Glutamatergic neuron (in vitro differentiated cells): ENCODE measurements at regions not wholly inside any gene's neighbourhood (a gene's known extent, or its start where the extent isn't known, plus 50 kb on each side); places are given as distances from the start of the nearest gene placed in this dataset.
"Not testable (repeated sequence)": the region's sequence is repeated elsewhere in the genome, so short reads cannot be mapped to it uniquely, and the experiment has no call there.

ENCODE experiments used
- DNase-seq: peaks from one replicate; pipeline ENCODE4 v3.0.0; 2022
- H3K27ac Mint-ChIP-seq: one replicate; pipeline ENCODE4 v1.8.0; 2020; ENCODE audit warnings: mild to moderate bottlenecking, mixed read lengths, inconsistent platforms; ENCODE audit not compliant: unreplicated experiment
- H3K27me3 Mint-ChIP-seq: one replicate; pipeline ENCODE4 v1.8.0; 2020; ENCODE audit warnings: mild to moderate bottlenecking, moderate library complexity, mixed read lengths, inconsistent platforms; ENCODE audit not compliant: unreplicated experiment
- H3K36me3 Mint-ChIP-seq: one replicate; pipeline ENCODE4 v1.8.0; 2020; ENCODE audit warnings: mild to moderate bottlenecking, mixed read lengths, inconsistent platforms; ENCODE audit not compliant: unreplicated experiment
- H3K4me1 Mint-ChIP-seq: one replicate; pipeline ENCODE4 v1.8.0; 2020; ENCODE audit warnings: mild to moderate bottlenecking, low read depth, mixed read lengths, inconsistent platforms; ENCODE audit not compliant: unreplicated experiment
- H3K4me3 Mint-ChIP-seq: one replicate; pipeline ENCODE4 v1.8.0; 2020; ENCODE audit warnings: mild to moderate bottlenecking, mixed read lengths, inconsistent platforms; ENCODE audit not compliant: unreplicated experiment
- H3K9me3 Mint-ChIP-seq: one replicate; pipeline ENCODE4 v1.8.0; 2020; ENCODE audit warnings: mild to moderate bottlenecking, moderate library complexity, mixed read lengths, inconsistent platforms; ENCODE audit not compliant: unreplicated experiment

GRCh38 chr5:34205347-34205746 lies 162.3 kb upstream of the C1QTNF3 start:
- not testable (repeated sequence) for H3K4me3 Mint-ChIP-seq, H3K27me3 Mint-ChIP-seq, H3K27ac Mint-ChIP-seq, DNase-seq, H3K4me1 Mint-ChIP-seq, H3K36me3 Mint-ChIP-seq, H3K9me3 Mint-ChIP-seq

- H3K4me3 Mint-ChIP-seq, H3K4me1 Mint-ChIP-seq, H3K27ac Mint-ChIP-seq, H3K9me3 Mint-ChIP-seq, H3K27me3 Mint-ChIP-seq, H3K36me3 Mint-ChIP-seq, DNase-seq: not testable (repeated sequence)
Observed at GRCh38 chr5:34217386-34217785, 174.4 kb upstream of the C1QTNF3 start.

GRCh38 chr5:34221329-34222073 lies 178.5 kb upstream of the C1QTNF3 start:
- H3K9me3 Mint-ChIP-seq, H3K36me3 Mint-ChIP-seq, H3K4me1 Mint-ChIP-seq, DNase-seq, H3K4me3 Mint-ChIP-seq, H3K27ac Mint-ChIP-seq, H3K27me3 Mint-ChIP-seq: not testable (repeated sequence)

GRCh38 chr5:34223158-34223557 lies 180.1 kb upstream of the C1QTNF3 start:
- not testable (repeated sequence) for H3K27me3 Mint-ChIP-seq, H3K4me1 Mint-ChIP-seq, H3K36me3 Mint-ChIP-seq, DNase-seq, H3K4me3 Mint-ChIP-seq, H3K9me3 Mint-ChIP-seq, H3K27ac Mint-ChIP-seq

GRCh38 chr5:34230402-34230801 lies 187.4 kb upstream of the C1QTNF3 start:
- H3K36me3 Mint-ChIP-seq, H3K4me1 Mint-ChIP-seq, H3K4me3 Mint-ChIP-seq, H3K27me3 Mint-ChIP-seq, H3K9me3 Mint-ChIP-seq, H3K27ac Mint-ChIP-seq, DNase-seq: not testable (repeated sequence)

GRCh38 chr5:34243802-34244201 lies 200.8 kb upstream of the C1QTNF3 start:
- not testable (repeated sequence) for H3K36me3 Mint-ChIP-seq, H3K4me1 Mint-ChIP-seq, H3K9me3 Mint-ChIP-seq, DNase-seq, H3K27me3 Mint-ChIP-seq
- H3K4me3 Mint-ChIP-seq, result peak overlapping the region; percentile 82
- peak overlapping the region; percentile 62 for H3K27ac Mint-ChIP-seq

GRCh38 chr5:34244281-34245031 lies 201.4 kb upstream of the C1QTNF3 start:
- H3K4me1 Mint-ChIP-seq, H3K9me3 Mint-ChIP-seq, H3K36me3 Mint-ChIP-seq, H3K27me3 Mint-ChIP-seq: not testable (repeated sequence)
- peak overlapping the region; percentile 82 for H3K4me3 Mint-ChIP-seq
- H3K27ac Mint-ChIP-seq, result peak overlapping the region; percentile 88
- peak; percentile 70 for DNase-seq

- not testable (repeated sequence) for H3K27ac Mint-ChIP-seq, DNase-seq, H3K4me3 Mint-ChIP-seq, H3K9me3 Mint-ChIP-seq, H3K36me3 Mint-ChIP-seq, H3K4me1 Mint-ChIP-seq, H3K27me3 Mint-ChIP-seq
Observed at GRCh38 chr5:34245032-34245394, 202.0 kb upstream of the C1QTNF3 start.

GRCh38 chr5:34245813-34246212 lies 202.8 kb upstream of the C1QTNF3 start:
- H3K27ac Mint-ChIP-seq, H3K9me3 Mint-ChIP-seq, H3K27me3 Mint-ChIP-seq, H3K36me3 Mint-ChIP-seq, H3K4me1 Mint-ChIP-seq, H3K4me3 Mint-ChIP-seq, DNase-seq: not testable (repeated sequence)

GRCh38 chr5:34258598-34258997 lies 215.6 kb upstream of the C1QTNF3 start:
- not testable (repeated sequence) for H3K36me3 Mint-ChIP-seq, DNase-seq, H3K9me3 Mint-ChIP-seq, H3K27ac Mint-ChIP-seq, H3K27me3 Mint-ChIP-seq, H3K4me1 Mint-ChIP-seq, H3K4me3 Mint-ChIP-seq

- not testable (repeated sequence) for H3K4me3 Mint-ChIP-seq, H3K36me3 Mint-ChIP-seq, H3K27me3 Mint-ChIP-seq, DNase-seq, H3K9me3 Mint-ChIP-seq, H3K4me1 Mint-ChIP-seq, H3K27ac Mint-ChIP-seq
Observed at GRCh38 chr5:34261020-34261419, 218.0 kb upstream of the C1QTNF3 start.

GRCh38 chr5:34266151-34266550 lies 223.1 kb upstream of the C1QTNF3 start:
- H3K36me3 Mint-ChIP-seq, H3K4me1 Mint-ChIP-seq, H3K9me3 Mint-ChIP-seq, H3K27ac Mint-ChIP-seq, H3K4me3 Mint-ChIP-seq, DNase-seq, H3K27me3 Mint-ChIP-seq: not testable (repeated sequence)
